GM21447 (cell line): ENCODE measurements at regions not wholly inside any gene's neighbourhood (a gene's known extent, or its start where the extent isn't known, plus 50 kb on each side); places are given as distances from the start of the nearest gene placed in this dataset.
"Not testable (repeated sequence)": the region's sequence is repeated elsewhere in the genome, so short reads cannot be mapped to it uniquely, and the experiment has no call there.

Experiments used
- ATAC-seq: cut with Tn5 transposase; IDR thresholded peaks from one replicate; pipeline ENCODE4 v1.9.1; 2021; ENCODE audit not compliant: unreplicated experiment

- no peak for ATAC-seq
Observed at GRCh38 chr5:102613661-102614060, 114.9 kb upstream of the SLCO6A1 start.

DNA sequence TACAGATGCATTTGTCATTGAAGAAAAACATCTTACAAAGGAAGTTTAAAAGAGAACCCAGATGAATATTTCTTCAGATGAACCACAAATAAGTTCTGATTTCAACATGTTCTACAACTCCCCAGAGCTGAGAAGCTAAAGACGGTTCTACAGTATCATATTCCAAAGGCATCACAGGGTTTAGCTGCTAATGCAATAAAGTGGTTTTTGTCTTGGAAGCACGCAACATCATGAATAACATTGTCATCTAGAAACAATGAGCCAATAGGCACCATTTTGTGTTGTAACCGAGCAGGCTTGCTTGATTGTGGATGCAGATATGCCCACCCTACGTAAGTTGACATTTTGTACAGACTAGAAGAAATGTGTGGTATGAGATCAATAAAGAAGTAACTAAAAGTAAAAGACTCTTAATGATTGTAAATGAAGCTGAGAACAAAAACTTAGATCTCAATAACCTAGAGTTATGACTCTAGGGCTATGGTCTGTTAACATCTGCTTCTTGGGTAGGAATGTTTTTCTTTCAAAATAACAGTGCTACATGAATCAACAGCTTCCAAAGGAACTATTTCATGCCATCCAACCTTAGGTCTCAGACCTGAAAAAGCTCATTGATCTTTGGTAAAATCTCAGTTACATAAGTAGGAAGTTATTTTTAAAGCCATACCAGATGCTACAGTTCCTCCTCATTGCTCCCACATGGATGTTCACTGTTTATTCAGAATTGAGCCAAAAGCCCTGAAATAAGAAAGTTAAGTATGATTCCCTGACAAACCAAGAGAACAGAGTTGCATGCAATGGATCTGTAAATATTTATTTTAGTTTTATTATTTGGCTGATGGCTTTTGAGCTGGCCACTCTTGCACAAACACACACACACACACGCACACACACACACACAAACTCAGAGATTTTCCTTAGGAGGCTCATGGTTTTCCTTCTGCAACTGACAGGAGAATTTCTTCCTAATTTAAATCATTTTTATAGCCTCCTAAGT, 118.7 kb upstream of the SLCO6A1 start:
- no peak for ATAC-seq

- ATAC-seq, result no peak
Observed at GRCh38 chr5:102622262-102622661, 123.5 kb upstream of the SLCO6A1 start.

DNA sequence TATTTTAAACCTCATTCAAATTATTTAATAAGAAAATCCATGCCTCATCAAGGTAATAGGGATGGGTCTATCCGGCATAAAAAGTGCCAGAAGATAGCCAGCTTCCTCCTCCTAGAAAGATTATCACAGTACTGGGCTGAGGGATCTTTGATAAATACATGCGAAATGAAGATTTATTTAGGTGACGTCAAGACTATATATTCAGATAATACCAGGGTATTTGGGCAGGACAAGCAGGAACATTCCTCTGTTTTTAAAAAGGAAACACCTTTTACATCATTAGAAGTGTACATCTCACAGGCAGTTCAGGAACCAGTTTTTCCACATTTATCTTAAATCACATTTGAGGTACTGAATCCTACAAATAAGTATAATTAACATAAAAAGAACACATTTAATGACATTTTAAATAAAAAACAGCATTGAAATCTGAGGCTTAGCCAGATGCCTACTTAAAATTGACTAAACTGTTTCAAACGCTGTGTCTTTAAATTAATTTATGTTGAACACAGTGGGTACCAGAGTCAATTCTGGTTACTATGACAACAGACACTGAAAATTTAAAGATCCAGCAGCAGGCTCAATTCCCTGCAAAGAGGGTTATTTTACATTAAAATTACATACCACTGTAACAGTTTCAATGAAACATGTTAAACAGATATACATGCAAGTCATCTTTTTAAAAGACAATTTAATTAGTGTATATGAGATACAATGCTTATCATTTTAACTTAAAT, 124.7 kb upstream of the SLCO6A1 start:
- no peak for ATAC-seq

- no peak for ATAC-seq
Observed at GRCh38 chr5:102624405-102624804, 125.6 kb upstream of the SLCO6A1 start.

- ATAC-seq, result no peak
Observed at GRCh38 chr5:102625468-102625867, 126.7 kb upstream of the SLCO6A1 start.

DNA sequence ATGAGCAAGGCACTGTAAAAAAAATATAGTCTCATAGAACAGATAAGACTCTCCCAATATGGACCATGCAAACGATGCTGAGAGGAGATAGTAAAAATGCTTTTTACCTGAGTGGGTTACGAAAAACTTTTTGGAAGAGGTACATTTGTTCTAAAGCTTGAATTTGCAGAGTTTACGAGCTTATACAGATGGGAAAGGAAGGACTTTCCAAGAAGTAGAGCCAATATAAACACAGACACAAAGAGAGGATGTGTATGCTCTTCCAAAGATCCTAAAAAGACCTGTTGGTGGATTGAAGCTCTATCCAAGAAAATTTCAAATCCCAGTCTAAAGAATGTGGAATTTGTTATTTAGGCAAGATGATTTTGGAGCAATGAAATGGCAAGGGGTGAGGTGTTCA, 127.1 kb upstream of the SLCO6A1 start:
- ATAC-seq, result no peak

DNA sequence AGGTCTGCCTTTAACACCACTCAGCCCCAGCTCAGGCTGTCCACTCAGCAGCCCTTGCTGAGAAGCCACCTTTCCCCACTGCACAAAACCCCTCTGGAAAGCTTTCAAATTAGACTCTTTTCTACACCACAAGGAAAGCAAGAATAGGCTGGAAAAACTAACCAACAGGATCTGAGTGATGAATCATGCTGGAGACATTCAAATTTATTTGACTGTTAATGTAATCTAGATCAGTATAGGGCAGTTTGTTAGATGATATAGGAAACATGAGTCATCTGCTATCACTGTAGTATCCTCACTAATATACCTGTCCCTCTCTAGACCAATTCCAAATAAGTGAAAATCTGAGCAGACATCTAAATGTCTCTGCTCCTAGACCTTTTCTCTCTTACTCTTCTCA, 127.8 kb upstream of the PAM start:
- no peak for ATAC-seq

GRCh38 chr5:102628441-102629175, 126.5 kb upstream of the PAM start:
- no peak for ATAC-seq

GRCh38 chr5:102629827-102630605, 125.1 kb upstream of the PAM start:
- ATAC-seq, result no peak

DNA sequence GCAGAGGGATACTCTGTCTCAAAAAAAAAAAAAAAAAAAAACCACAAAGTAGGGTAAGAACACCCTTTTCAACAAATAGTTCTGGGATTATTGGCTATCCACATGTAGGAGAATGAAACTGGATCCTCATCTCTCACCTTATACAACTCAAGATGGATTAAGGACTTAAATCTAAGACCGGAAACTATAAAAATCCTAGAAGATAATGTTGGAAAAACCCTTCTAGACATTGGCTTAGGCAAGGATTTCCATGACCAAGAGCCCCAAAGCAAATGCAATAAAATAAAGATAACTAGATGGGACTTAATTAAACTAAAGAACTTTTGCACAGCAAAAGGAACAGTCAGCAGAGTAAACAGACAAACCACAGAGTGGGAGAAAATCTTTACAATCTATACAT, 119.7 kb upstream of the PAM start:
- not testable (repeated sequence) for ATAC-seq

- no peak for ATAC-seq
Observed at GRCh38 chr5:102638316-102638715, 116.8 kb upstream of the PAM start.

- ATAC-seq, result no peak
Observed at GRCh38 chr5:102638912-102639652, 116.0 kb upstream of the PAM start.

- ATAC-seq, result no peak
Observed at GRCh38 chr5:102649731-102650130, 105.4 kb upstream of the PAM start.

GRCh38 chr5:102651466-102651865, 103.6 kb upstream of the PAM start:
- no peak for ATAC-seq

GRCh38 chr5:102654559-102655349, 100.4 kb upstream of the PAM start:
- no peak for ATAC-seq

DNA sequence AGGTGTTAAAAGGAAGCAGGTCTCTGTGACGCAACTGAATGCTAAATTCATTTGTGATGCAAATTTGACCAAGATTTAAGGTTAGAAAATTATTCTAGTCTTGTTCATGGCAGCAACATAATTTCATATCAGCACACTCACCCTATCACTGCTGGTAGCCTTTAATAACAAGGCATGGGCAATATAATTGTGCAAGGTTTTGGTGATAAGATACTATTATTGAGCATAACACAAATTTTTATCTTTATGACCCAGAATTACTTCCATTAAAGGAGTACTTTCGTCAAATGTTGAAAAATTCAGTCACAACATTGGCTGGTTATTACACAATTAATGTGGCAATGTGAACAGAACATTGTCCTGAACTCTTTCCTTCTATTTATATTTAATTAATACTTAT, 96.0 kb upstream of the PAM start:
- ATAC-seq, result no peak

- ATAC-seq, result no peak
Observed at GRCh38 chr5:102660111-102660510, 95.0 kb upstream of the PAM start.
